GM23338 (cell line): ENCODE measurements at regions not wholly inside any gene's neighbourhood (a gene's known extent, or its start where the extent isn't known, plus 50 kb on each side); places are given as distances from the start of the nearest gene placed in this dataset.

Experiments
- ATAC-seq: fragments of 200-7000 bp; cut with Tn5 transposase; 3 replicates; pipeline ENCODE4 v1.9.1; 2020
- DNase-seq: peaks from one replicate; pipeline ENCODE4 v3.0.0-alpha.2; 2015; ENCODE audit warnings: low spot score
- H2AFZ ChIP-seq: fragments of 200-600 bp; sonication (generic); 2 replicates; pipeline ENCODE4 v1.8.0; 2016; ENCODE audit warnings: antibody characterized with exemption, mild to moderate bottlenecking, moderate library complexity
- H3F3A ChIP-seq: fragments of 200-600 bp; sonication (generic); replicated peaks from 2 replicates; pipeline ENCODE4 v1.8.0; 2017; ENCODE audit warnings: antibody characterized with exemption, mixed run types, low read depth
- H3K27ac ChIP-seq: fragments of 200-600 bp; sonication (generic); 2 replicates; pipeline ENCODE4 v1.6.1; 2016; ENCODE audit warnings: low read depth
- H3K27me3 ChIP-seq: fragments of 200-600 bp; sonication (generic); 2 replicates; pipeline ENCODE4 v1.8.0; 2016; ENCODE audit warnings: mild to moderate bottlenecking, mixed run types, moderate library complexity; ENCODE audit not compliant: insufficient read depth
- H3K36me3 ChIP-seq: fragments of 200-600 bp; sonication (generic); 2 replicates; pipeline ENCODE4 v1.8.0; 2016; ENCODE audit warnings: mild to moderate bottlenecking; ENCODE audit not compliant: insufficient read depth
- H3K4me1 ChIP-seq: fragments of 200-600 bp; sonication (generic); 2 replicates; pipeline ENCODE4 v1.8.0; 2016; ENCODE audit warnings: mild to moderate bottlenecking, moderate library complexity; ENCODE audit not compliant: insufficient read depth
- H3K4me2 ChIP-seq: fragments of 200-600 bp; sonication (generic); 2 replicates; pipeline ENCODE4 v1.7.1; 2017; ENCODE audit warnings: mixed run types
- H3K4me3 ChIP-seq: fragments of 200-600 bp; sonication (generic); 2 replicates; pipeline ENCODE4 v1.6.1; 2016; ENCODE audit warnings: mixed run types
- H3K79me2 ChIP-seq: fragments of 200-600 bp; sonication (generic); replicated peaks from 2 replicates; pipeline ENCODE4 v1.8.0; 2017; ENCODE audit warnings: mild to moderate bottlenecking; ENCODE audit not compliant: insufficient read depth
- H3K9me2 ChIP-seq: fragments of 200-600 bp; sonication (generic); 2 replicates; pipeline ENCODE4 v1.8.0; 2017; ENCODE audit not compliant: insufficient read depth
- H4K20me1 ChIP-seq: fragments of 200-600 bp; sonication (generic); replicated peaks from 2 replicates; pipeline ENCODE4 v1.8.0; 2017; ENCODE audit warnings: mild to moderate bottlenecking; ENCODE audit not compliant: insufficient read depth
- H3K27ac Mint-ChIP-seq: 2 replicates; pipeline ENCODE4 v1.8.0; 2020; ENCODE audit warnings: inconsistent platforms, mild to moderate bottlenecking, moderate library complexity, mixed read lengths
- H3K27me3 Mint-ChIP-seq: 3 replicates; pipeline ENCODE4 v1.8.0; 2022; ENCODE audit warnings: low read depth, mild to moderate bottlenecking, moderate library complexity, mixed read lengths, inconsistent platforms; ENCODE audit not compliant: insufficient read depth, poor library complexity
- H3K36me3 Mint-ChIP-seq: 3 replicates; pipeline ENCODE4 v1.8.0; 2021; ENCODE audit warnings: low read depth, mild to moderate bottlenecking, inconsistent platforms, moderate library complexity, mixed read lengths
- H3K4me1 Mint-ChIP-seq: 3 replicates; pipeline ENCODE4 v1.8.0; 2020; ENCODE audit warnings: mild to moderate bottlenecking, inconsistent platforms, mixed read lengths
- H3K4me3 Mint-ChIP-seq: 3 replicates; pipeline ENCODE4 v1.8.0; 2021; ENCODE audit warnings: moderate library complexity, mild to moderate bottlenecking, inconsistent platforms, mixed read lengths
- H3K9me3 Mint-ChIP-seq: 3 replicates; pipeline ENCODE4 v1.8.0; 2020; ENCODE audit warnings: moderate library complexity, mild to moderate bottlenecking, inconsistent platforms, mixed read lengths
- EZH2 ChIP-seq: fragments of 200-600 bp; sonication (generic); IDR thresholded peaks from one replicate; pipeline ENCODE4 v1.8.0; 2017; ENCODE audit warnings: antibody characterized with exemption, mild to moderate bottlenecking, low read depth; ENCODE audit not compliant: unreplicated experiment
- EZH2phosphoT487 ChIP-seq: fragments of 200-600 bp; sonication (generic); IDR thresholded peaks from one replicate; pipeline ENCODE4 v1.8.1; 2018; ENCODE audit warnings: antibody characterized with exemption; ENCODE audit not compliant: unreplicated experiment
- NANOG ChIP-seq: IDR thresholded peaks from 2 replicates; pipeline ENCODE4 v1.6.1; 2016; ENCODE audit warnings: antibody characterized with exemption, borderline replicate concordance
- POLR2AphosphoS5 ChIP-seq: IDR thresholded peaks from 2 replicates; pipeline ENCODE4 v1.6.1; 2016; ENCODE audit warnings: antibody characterized with exemption, low read depth
- STAT1 ChIP-seq: IDR thresholded peaks from one replicate; pipeline ENCODE4 v1.6.1; 2016; ENCODE audit warnings: antibody characterized with exemption; ENCODE audit not compliant: unreplicated experiment
- ZNF114 ChIP-seq: fragments of 250-450 bp; sonication (Bioruptor Pico); IDR thresholded peaks from 2 replicates; pipeline ENCODE4 v1.5.0; 2020; ENCODE audit warnings: mild to moderate bottlenecking, moderate library complexity
- ZNF331 ChIP-seq: fragments of 250-450 bp; sonication (Bioruptor Pico); IDR thresholded peaks from 2 replicates; pipeline ENCODE4 v1.5.0; 2020; ENCODE audit warnings: low read depth, mild to moderate bottlenecking, moderate library complexity
- TF ChIP-seq, protein P1 (sequence below): IDR thresholded peaks from one replicate; pipeline ENCODE4 v1.6.1; 2018; ENCODE audit warnings: antibody characterized with exemption; ENCODE audit not compliant: unreplicated experiment
- TF ChIP-seq, protein P2 (sequence below), 2 experiments: fragments of 200-600 bp in 1 of 2; sonication (generic) in 1 of 2; conservative IDR thresholded peaks; 2 replicates each; pipeline versions ENCODE4 v1.5.1 to v1.6.1; 2016 to 2017; ENCODE audit warnings: antibody characterized with exemption in 2 of 2, low read depth in 2 of 2, mild to moderate bottlenecking in 2 of 2, moderate library complexity in 1 of 2

DNA sequence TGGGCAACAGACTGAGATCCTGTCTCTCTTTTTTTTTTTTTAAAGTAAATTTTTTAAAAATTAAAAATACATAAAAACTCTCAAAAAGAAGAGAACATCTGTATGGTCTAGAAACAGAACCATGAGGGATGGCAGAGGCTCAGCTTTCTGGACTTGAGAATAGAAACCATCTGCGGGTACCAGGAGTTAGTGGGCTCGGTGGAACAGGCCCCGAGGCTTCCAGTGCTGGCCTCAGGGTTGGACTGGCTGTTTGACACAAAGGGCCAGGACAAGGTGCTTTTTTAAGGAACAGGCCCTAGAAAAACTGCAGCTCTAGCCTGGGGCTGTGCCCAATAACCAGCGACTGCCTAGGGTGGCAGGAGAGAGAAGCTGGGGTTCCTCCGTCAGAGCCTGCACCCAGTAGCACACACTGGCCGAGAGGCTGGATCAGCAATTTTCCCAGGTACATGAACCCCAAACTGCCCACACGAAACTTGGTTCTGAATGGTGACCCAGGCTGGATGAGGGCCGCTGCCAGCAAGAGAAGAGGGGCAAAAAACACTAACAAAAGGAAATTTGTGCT, 131.0 kb upstream of the OLIG3 start:
- no peaks in the 10 kb centered on the region for H3K4me1 ChIP-seq
- no peak for TF ChIP-seq EZH2
- no peak for TF ChIP-seq EZH2phosphoT487
- TF ChIP-seq ZNF331 (CRISPR knock-in tag), result no peak
- TF ChIP-seq STAT1, result no peak
- no peak for TF ChIP-seq POLR2AphosphoS5
- TF ChIP-seq, protein P1, sequence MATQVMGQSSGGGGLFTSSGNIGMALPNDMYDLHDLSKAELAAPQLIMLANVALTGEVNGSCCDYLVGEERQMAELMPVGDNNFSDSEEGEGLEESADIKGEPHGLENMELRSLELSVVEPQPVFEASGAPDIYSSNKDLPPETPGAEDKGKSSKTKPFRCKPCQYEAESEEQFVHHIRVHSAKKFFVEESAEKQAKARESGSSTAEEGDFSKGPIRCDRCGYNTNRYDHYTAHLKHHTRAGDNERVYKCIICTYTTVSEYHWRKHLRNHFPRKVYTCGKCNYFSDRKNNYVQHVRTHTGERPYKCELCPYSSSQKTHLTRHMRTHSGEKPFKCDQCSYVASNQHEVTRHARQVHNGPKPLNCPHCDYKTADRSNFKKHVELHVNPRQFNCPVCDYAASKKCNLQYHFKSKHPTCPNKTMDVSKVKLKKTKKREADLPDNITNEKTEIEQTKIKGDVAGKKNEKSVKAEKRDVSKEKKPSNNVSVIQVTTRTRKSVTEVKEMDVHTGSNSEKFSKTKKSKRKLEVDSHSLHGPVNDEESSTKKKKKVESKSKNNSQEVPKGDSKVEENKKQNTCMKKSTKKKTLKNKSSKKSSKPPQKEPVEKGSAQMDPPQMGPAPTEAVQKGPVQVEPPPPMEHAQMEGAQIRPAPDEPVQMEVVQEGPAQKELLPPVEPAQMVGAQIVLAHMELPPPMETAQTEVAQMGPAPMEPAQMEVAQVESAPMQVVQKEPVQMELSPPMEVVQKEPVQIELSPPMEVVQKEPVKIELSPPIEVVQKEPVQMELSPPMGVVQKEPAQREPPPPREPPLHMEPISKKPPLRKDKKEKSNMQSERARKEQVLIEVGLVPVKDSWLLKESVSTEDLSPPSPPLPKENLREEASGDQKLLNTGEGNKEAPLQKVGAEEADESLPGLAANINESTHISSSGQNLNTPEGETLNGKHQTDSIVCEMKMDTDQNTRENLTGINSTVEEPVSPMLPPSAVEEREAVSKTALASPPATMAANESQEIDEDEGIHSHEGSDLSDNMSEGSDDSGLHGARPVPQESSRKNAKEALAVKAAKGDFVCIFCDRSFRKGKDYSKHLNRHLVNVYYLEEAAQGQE, result no peak
- TF ChIP-seq ZNF114 (CRISPR knock-in tag), result no peak
- Mint-ChIP-seq H3K27ac (no peak overlapping the region; the same call in 1 of the 2 replicates), H3K27me3 (no peaks in the 10 kb centered on the region), H3K36me3 (no peaks in the 10 kb centered on the region), H3K9me3 (no peaks in the 10 kb centered on the region), H3K4me3 (no peak overlapping the region), H3K4me1 (no peaks in the 10 kb centered on the region)
- H3F3A ChIP-seq, result no peaks in the 10 kb centered on the region
- no peaks in the 10 kb centered on the region for H4K20me1 ChIP-seq
- no peak overlapping the region; the same call in 1 of the 2 replicates for H2AFZ ChIP-seq
- H3K27ac ChIP-seq, result no peak overlapping the region
- H3K79me2 ChIP-seq, result no peaks in the 10 kb centered on the region
- no peaks in the 10 kb centered on the region for H3K27me3 ChIP-seq
- no peaks in the 10 kb centered on the region for H3K36me3 ChIP-seq
- no peaks in the 10 kb centered on the region; the same call in 1 of the 2 replicates for H3K9me2 ChIP-seq
- no peak overlapping the region for H3K4me2 ChIP-seq
- no peak overlapping the region for H3K4me3 ChIP-seq
- DNase-seq (no peak), ATAC-seq (peak; percentile 45; the same call in 2 of the 3 replicates)

DNA sequence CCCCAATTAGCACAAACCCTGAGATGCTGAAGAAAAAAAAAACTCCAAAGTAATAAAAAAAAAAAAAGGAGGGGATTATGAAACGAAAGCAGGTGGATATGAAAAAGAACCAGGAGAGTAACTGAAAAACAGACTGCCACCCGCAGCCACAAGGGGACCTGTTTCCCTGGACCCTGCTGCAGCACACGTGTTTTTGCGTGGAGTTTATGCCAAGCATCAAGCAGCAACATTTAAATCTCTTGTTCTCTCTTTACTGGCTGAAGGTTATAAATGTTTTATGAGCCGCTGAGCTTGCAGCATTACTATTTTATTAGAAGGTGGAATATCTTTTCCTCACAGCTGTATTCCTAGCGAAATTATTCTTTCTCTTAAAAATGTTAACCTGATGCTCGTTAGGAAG, 131.6 kb upstream of the OLIG3 start:
- Histone ChIP-seq H3K79me2 (no peaks in the 10 kb centered on the region), H3K4me3 (no peak overlapping the region), H3K4me2 (no peak overlapping the region), H4K20me1 (no peaks in the 10 kb centered on the region), H3K4me1 (no peaks in the 10 kb centered on the region; the same call in 1 of the 2 replicates), H2AFZ (no peak overlapping the region), H3K36me3 (no peaks in the 10 kb centered on the region), H3F3A (no peaks in the 10 kb centered on the region), H3K27me3 (no peaks in the 10 kb centered on the region), H3K27ac (no peak overlapping the region), H3K9me2 (no peaks in the 10 kb centered on the region; the same call in 1 of the 2 replicates)
- peaks cover 4% of the 10 kb centered on the region; the same call in 2 of the 3 replicates for H3K4me1 Mint-ChIP-seq
- no peak for DNase-seq
- ATAC-seq, result peak; percentile 23; the same call in 1 of the 3 replicates
- no peaks in the 10 kb centered on the region for H3K27me3 Mint-ChIP-seq
- H3K9me3 Mint-ChIP-seq, result no peaks in the 10 kb centered on the region
- no peak for TF ChIP-seq NANOG
- TF ChIP-seq, protein P2, sequence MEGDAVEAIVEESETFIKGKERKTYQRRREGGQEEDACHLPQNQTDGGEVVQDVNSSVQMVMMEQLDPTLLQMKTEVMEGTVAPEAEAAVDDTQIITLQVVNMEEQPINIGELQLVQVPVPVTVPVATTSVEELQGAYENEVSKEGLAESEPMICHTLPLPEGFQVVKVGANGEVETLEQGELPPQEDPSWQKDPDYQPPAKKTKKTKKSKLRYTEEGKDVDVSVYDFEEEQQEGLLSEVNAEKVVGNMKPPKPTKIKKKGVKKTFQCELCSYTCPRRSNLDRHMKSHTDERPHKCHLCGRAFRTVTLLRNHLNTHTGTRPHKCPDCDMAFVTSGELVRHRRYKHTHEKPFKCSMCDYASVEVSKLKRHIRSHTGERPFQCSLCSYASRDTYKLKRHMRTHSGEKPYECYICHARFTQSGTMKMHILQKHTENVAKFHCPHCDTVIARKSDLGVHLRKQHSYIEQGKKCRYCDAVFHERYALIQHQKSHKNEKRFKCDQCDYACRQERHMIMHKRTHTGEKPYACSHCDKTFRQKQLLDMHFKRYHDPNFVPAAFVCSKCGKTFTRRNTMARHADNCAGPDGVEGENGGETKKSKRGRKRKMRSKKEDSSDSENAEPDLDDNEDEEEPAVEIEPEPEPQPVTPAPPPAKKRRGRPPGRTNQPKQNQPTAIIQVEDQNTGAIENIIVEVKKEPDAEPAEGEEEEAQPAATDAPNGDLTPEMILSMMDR (conservative IDR thresholded peaks at IDR 0.05; ENCODE audit: low read depth in 2 of 2), result peak; percentile 9 to 19; a peak in 2 of 4 replicates
- no peaks in the 10 kb centered on the region for H3K36me3 Mint-ChIP-seq
- H3K4me3 Mint-ChIP-seq, result no peak overlapping the region
- H3K27ac Mint-ChIP-seq, result no peak overlapping the region
